BE2C (cell line): ENCODE measurements at regions not wholly inside any gene's neighbourhood (a gene's known extent, or its start where the extent isn't known, plus 50 kb on each side); places are given as distances from the start of the nearest gene placed in this dataset.

ENCODE experiments used
- DNase-seq: peaks from one replicate; pipeline ENCODE4 v3.0.0-alpha.2; 2020
- H3K27me3 ChIP-seq: fragments of 250-450 bp; sonication (Bioruptor Pico); 2 replicates; pipeline ENCODE4 v1.5.1; 2020; ENCODE audit warnings: mild to moderate bottlenecking
- H3K36me3 ChIP-seq: fragments of 250-450 bp; sonication (Bioruptor Pico); 2 replicates; pipeline ENCODE4 v1.5.1; 2020; ENCODE audit warnings: mild to moderate bottlenecking
- H3K4me1 ChIP-seq: fragments of 250-450 bp; sonication (Bioruptor Pico); 2 replicates; pipeline ENCODE4 v1.5.1; 2020
- H3K4me3 ChIP-seq: 2 replicates; pipeline ENCODE4 v1.5.1; 2011; ENCODE audit warnings: low read depth, low read length
- H3K9me3 ChIP-seq: fragments of 250-450 bp; sonication (Bioruptor Pico); 2 replicates; pipeline ENCODE4 v1.5.1; 2020
- CTCF ChIP-seq: IDR thresholded peaks from 2 replicates; pipeline ENCODE4 v1.5.1; 2012; ENCODE audit warnings: mild to moderate bottlenecking, low read depth, low read length

GRCh38 chr7:132691201-132691600 is 114.9 kb upstream of the PLXNA4 start:
- Histone ChIP-seq H3K4me3 (no peak overlapping the region), H3K36me3 (no peaks in the 10 kb centered on the region), H3K4me1 (peaks cover 17% of the 10 kb centered on the region), H3K27me3 (no peaks in the 10 kb centered on the region), H3K9me3 (no peaks in the 10 kb centered on the region)
- no peak for DNase-seq
- no peak for TF ChIP-seq CTCF

GRCh38 chr7:132690174-132690573 is 113.9 kb upstream of the PLXNA4 start:
- TF ChIP-seq CTCF, result no peak
- DNase-seq, result no peak
- no peak overlapping the region for H3K4me3 ChIP-seq
- H3K9me3 ChIP-seq, result no peaks in the 10 kb centered on the region
- H3K4me1 ChIP-seq, result peaks cover 21% of the 10 kb centered on the region
- H3K36me3 ChIP-seq, result no peaks in the 10 kb centered on the region
- H3K27me3 ChIP-seq, result no peaks in the 10 kb centered on the region

- Histone ChIP-seq H3K9me3 (no peaks in the 10 kb centered on the region), H3K4me1 (peaks cover 35% of the 10 kb centered on the region), H3K4me3 (no peak overlapping the region), H3K27me3 (no peaks in the 10 kb centered on the region), H3K36me3 (no peaks in the 10 kb centered on the region)
- TF ChIP-seq CTCF, result no peak
- DNase-seq, result peak; percentile 96
Observed at GRCh38 chr7:132687981-132688383, 111.7 kb upstream of the PLXNA4 start.

- no peak for TF ChIP-seq CTCF
- no peak overlapping the region for H3K4me3 ChIP-seq
- H3K9me3 ChIP-seq, result no peaks in the 10 kb centered on the region
- no peak for DNase-seq
- H3K36me3 ChIP-seq, result no peaks in the 10 kb centered on the region
- no peaks in the 10 kb centered on the region for H3K27me3 ChIP-seq
- peaks cover 35% of the 10 kb centered on the region for H3K4me1 ChIP-seq
Observed at GRCh38 chr7:132687016-132687415, 110.7 kb upstream of the PLXNA4 start.

- no peaks in the 10 kb centered on the region for H3K27me3 ChIP-seq
- H3K9me3 ChIP-seq, result no peaks in the 10 kb centered on the region
- TF ChIP-seq CTCF, result no peak
- H3K4me1 ChIP-seq, result peaks cover 35% of the 10 kb centered on the region
- peak; percentile 83 for DNase-seq
- no peak overlapping the region for H3K4me3 ChIP-seq
- H3K36me3 ChIP-seq, result no peaks in the 10 kb centered on the region
Observed at GRCh38 chr7:132685277-132685676, 109.0 kb upstream of the PLXNA4 start.

GRCh38 chr7:132683896-132684690 is 107.8 kb upstream of the PLXNA4 start:
- no peaks in the 10 kb centered on the region for H3K9me3 ChIP-seq
- H3K4me1 ChIP-seq, result peaks cover 35% of the 10 kb centered on the region
- H3K27me3 ChIP-seq, result no peaks in the 10 kb centered on the region
- peak; percentile 49 for TF ChIP-seq CTCF
- peak overlapping the region; percentile 13; the same call in 1 of the 2 replicates for H3K4me3 ChIP-seq
- DNase-seq, result peak; percentile 26
- H3K36me3 ChIP-seq, result no peaks in the 10 kb centered on the region
